HEK293T (cell line): ENCODE measurements at regions not wholly inside any gene's neighbourhood (a gene's known extent, or its start where the extent isn't known, plus 50 kb on each side); places are given as distances from the start of the nearest gene placed in this dataset.

Experiments
- BHLHE40 ChIP-seq: fragments of 450-650 bp; IDR thresholded peaks from 2 replicates; pipeline ENCODE4 v1.6.1; 2016; ENCODE audit warnings: mild to moderate bottlenecking, moderate library complexity, borderline replicate concordance
- SP1 ChIP-seq: fragments of 450-650 bp; IDR thresholded peaks from 2 replicates; pipeline ENCODE4 v1.6.1; 2017
- ZNF384 ChIP-seq: fragments of 450-650 bp; IDR thresholded peaks from 2 replicates; pipeline ENCODE4 v1.6.1; 2016

GRCh38 chr14:40386433-40386832 lies 954.2 kb upstream of the FBXO33 start:
- TF ChIP-seq SP1, result no peak
- no peak for TF ChIP-seq BHLHE40
- no peak for TF ChIP-seq ZNF384
